HepG2 (cell line): ENCODE measurements at regions not wholly inside any gene's neighbourhood (a gene's known extent, or its start where the extent isn't known, plus 50 kb on each side); places are given as distances from the start of the nearest gene placed in this dataset.

ENCODE experiments used
- ATAC-seq: fragments of 200-7000 bp; cut with Tn5 transposase; 3 replicates; pipeline ENCODE4 v1.9.1; 2020; ENCODE audit warnings: mild to moderate bottlenecking, moderate library complexity
- BruUV-seq: library from RNA; stranded (reverse); fragments of 400-500 nt; replicated peaks from 2 replicates; lab custom pipeline; 2021; lab: Mats Ljungman, UMichigan
- CTCF ChIA-PET: fragments of 300-600 bp; formaldehyde crosslinking; extraction: SDS; loops from one replicate; lab custom pipeline; 2021; ENCODE audit warnings: low total read pairs, inconsistent platforms, low intra/inter-chr PET ratio; lab: Yijun Ruan, JAX
- POLR2A ChIA-PET: fragments of 350-600 bp; sonication (Branson Sonifier 250); formaldehyde crosslinking; loops from one replicate; lab custom pipeline; 2020; ENCODE audit warnings: antibody characterized with exemption, inconsistent platforms; lab: Yijun Ruan, JAX
- DNase-seq: peaks from one replicate; pipeline ENCODE4 v3.0.0-alpha.2; 2015; ENCODE audit warnings: low spot score
- FAIRE-seq: peaks from 3 replicates; lab custom pipeline; 2011; peaks lifted over from hg19 to GRCh38; lab: Jason Lieb, UNC
- H2AFZ ChIP-seq: one replicate; pipeline ENCODE4 v1.6.1; 2011; ENCODE audit warnings: low read length, inconsistent platforms
- H3K27ac ChIP-seq: fragments of 300-600 bp; 3 replicates; pipeline ENCODE4 v1.8.0; 2011; ENCODE audit warnings: mixed run types, mild to moderate bottlenecking, mixed read lengths, low read length, inconsistent platforms; ENCODE audit not compliant: insufficient read depth; ENCODE audit errors: extremely low read length
- H3K27me3 ChIP-seq, 2 experiments: fragments of 200-600 bp in 1 of 2; 2 replicates in 1 of 2; 3 replicates in 1 of 2; pipeline versions ENCODE4 v1.6.0 to v1.8.0; 2011; ENCODE audit warnings: low read length in 2 of 2, mild to moderate bottlenecking in 2 of 2, moderate library complexity in 2 of 2, inconsistent platforms in 1 of 2; ENCODE audit not compliant: insufficient read depth in 2 of 2, control insufficient read depth in 1 of 2
- H3K36me3 ChIP-seq, 2 experiments: fragments of 200-600 bp in 1 of 2; replicated peaks in 1 of 2; 2 replicates in 1 of 2; 3 replicates in 1 of 2; pipeline versions ENCODE4 v1.5.1 to v1.8.0; 2011; ENCODE audit warnings: low read length in 2 of 2, inconsistent platforms in 1 of 2; ENCODE audit not compliant: insufficient read depth in 2 of 2, control insufficient read depth in 1 of 2
- H3K4me1 ChIP-seq: 2 replicates; pipeline ENCODE4 v1.5.1; 2012; ENCODE audit warnings: low read length, inconsistent platforms; ENCODE audit not compliant: insufficient read depth
- H3K4me2 ChIP-seq: 2 replicates; pipeline ENCODE4 v1.6.0; 2011; ENCODE audit warnings: low read depth, low read length, inconsistent platforms
- H3K4me3 ChIP-seq, 3 experiments: fragments of 200-600 bp in 1 of 3; sonication (generic), shearing (Covaris generic) in 1 of 3; replicated peaks in 1 of 3; 2 replicates each; pipeline ENCODE4 v1.5.1; 2011 to 2016; ENCODE audit warnings: low read length in 3 of 3, inconsistent platforms in 2 of 3, low read depth in 2 of 3, mild to moderate bottlenecking in 2 of 3, control low read depth in 1 of 3, mixed read lengths in 1 of 3; ENCODE audit not compliant: insufficient read depth in 1 of 3
- H3K79me2 ChIP-seq: one replicate; pipeline ENCODE4 v1.6.1; 2011; ENCODE audit warnings: low read length, inconsistent platforms; ENCODE audit not compliant: insufficient read depth
- H3K9ac ChIP-seq: 2 replicates; pipeline ENCODE4 v1.6.0; 2011; ENCODE audit warnings: mild to moderate bottlenecking, low read depth, low read length, inconsistent platforms; ENCODE audit not compliant: insufficient read depth
- H3K9me3 ChIP-seq: 2 replicates; pipeline ENCODE4 v1.5.1; 2012; ENCODE audit warnings: mild to moderate bottlenecking, low read length
- H4K20me1 ChIP-seq: 2 replicates; pipeline ENCODE4 v1.6.0; 2011; ENCODE audit warnings: inconsistent platforms, mild to moderate bottlenecking, low read length, moderate library complexity; ENCODE audit not compliant: insufficient read depth
- BCL3 ChIP-seq: sonication (generic); formaldehyde crosslinking; IDR thresholded peaks from 2 replicates; pipeline ENCODE4 v1.5.1; 2020; ENCODE audit warnings: mild to moderate bottlenecking, missing genetic modification reagents, moderate library complexity
- CBX2 ChIP-seq, 2 experiments: fragments of 200-600 bp in 1 of 2; sonication (generic); formaldehyde crosslinking in 1 of 2; IDR thresholded peaks; 2 replicates each; pipeline versions ENCODE4 v1.7.0 to v1.8.1; 2018 to 2022; ENCODE audit warnings: low read depth in 2 of 2, low read length in 1 of 2, mild to moderate bottlenecking in 1 of 2, missing genetic modification reagents in 1 of 2
- GMEB2 ChIP-seq: IDR thresholded peaks from 2 replicates; pipeline ENCODE4 v1.6.1; 2016; ENCODE audit warnings: missing biosample characterization, missing genetic modification reagents, low read depth
- HOXA9 ChIP-seq: sonication (generic); formaldehyde crosslinking; IDR thresholded peaks from 2 replicates; pipeline ENCODE4 v1.8.1; 2022; ENCODE audit warnings: missing genetic modification reagents, mild to moderate bottlenecking, moderate library complexity, borderline replicate concordance
- NR0B2 ChIP-seq: sonication (generic); formaldehyde crosslinking; IDR thresholded peaks from 2 replicates; pipeline ENCODE4 v1.4.0; 2020; ENCODE audit warnings: mild to moderate bottlenecking, missing genetic modification reagents
- SALL1 ChIP-seq: sonication (generic); formaldehyde crosslinking; IDR thresholded peaks from 2 replicates; pipeline ENCODE4 v1.8.0; 2022; ENCODE audit warnings: mild to moderate bottlenecking, missing genetic modification reagents
- SRSF9 ChIP-seq: fragments of 200-400 bp; formaldehyde crosslinking; IDR thresholded peaks from 2 replicates; pipeline ENCODE4 v1.6.1; 2018; ENCODE audit warnings: borderline replicate concordance, mild to moderate bottlenecking, low read depth, low read length; ENCODE audit not compliant: insufficient read depth, poor library complexity, severe bottlenecking
- TP53 ChIP-seq: sonication (generic); formaldehyde crosslinking; conservative IDR thresholded peaks from 2 replicates; pipeline ENCODE4 v1.4.0; 2020; ENCODE audit warnings: missing genetic modification reagents
- ZNF704 ChIP-seq: sonication (generic); formaldehyde crosslinking; IDR thresholded peaks from 2 replicates; pipeline ENCODE4 v1.8.1; 2023; ENCODE audit warnings: mild to moderate bottlenecking, inconsistent platforms, moderate library complexity, missing genetic modification reagents, borderline replicate concordance
- ZNF780A ChIP-seq: sonication (generic); formaldehyde crosslinking; IDR thresholded peaks from 2 replicates; pipeline ENCODE4 v1.8.0; 2022; ENCODE audit warnings: mild to moderate bottlenecking, missing genetic modification reagents, moderate library complexity
- ZSCAN25 ChIP-seq: sonication (generic); formaldehyde crosslinking; IDR thresholded peaks from 2 replicates; pipeline ENCODE4 v1.8.0; 2022; ENCODE audit warnings: mild to moderate bottlenecking, missing genetic modification reagents
- ZSCAN31 ChIP-seq: sonication (generic); formaldehyde crosslinking; IDR thresholded peaks from 2 replicates; pipeline ENCODE4 v1.5.0; 2020; ENCODE audit warnings: low read depth, mild to moderate bottlenecking, missing genetic modification reagents
- WGBS: methylation state at CpG from one replicate; pipeline ENCODE4 v1.1.6; 2017; ENCODE audit warnings: low lambda C conversion rate; 5-methylcytosine and 5-hydroxymethylcytosine counted together
- in situ Hi-C: cut with HindIII; loops from 2 replicates; pipeline ENCODE4 v1.10.0; 2017; ENCODE audit warnings: low pct_unique_long_range_greater_than_20kb; ENCODE audit not compliant: extremely low pct_ligation_motif_present
- intact Hi-C: fragments of 100-400 bp; cut with micrococcal nuclease; formaldehyde crosslinking; loops from one replicate; pipeline ENCODE4 v1.10.0; 2022; ENCODE audit not compliant: unreplicated experiment

GRCh38 chr13:34066344-34066743, 248.4 kb downstream of the RFC3 start:
- Histone ChIP-seq H2AFZ (no peak overlapping the region), H3K79me2 (no peaks in the 10 kb centered on the region), H3K27me3 (no peaks in the 10 kb centered on the region), H3K27ac (no peak overlapping the region), H3K9ac (no peak overlapping the region), H3K36me3 (no peaks in the 10 kb centered on the region), H3K9me3 (no peaks in the 10 kb centered on the region), H3K4me1 (peaks cover 20% of the 10 kb centered on the region), H3K4me2 (no peak overlapping the region), H4K20me1 (no peaks in the 10 kb centered on the region), H3K4me3 (no peak overlapping the region)
- DNase-seq: no peak
- POLR2A ChIA-PET: no interaction called here
- no peak for TF ChIP-seq SALL1
- TF ChIP-seq GMEB2 (CRISPR knock-in tag): no peak
- TF ChIP-seq SRSF9: no peak
- TF ChIP-seq TP53 (CRISPR knock-in tag): no peak
- TF ChIP-seq ZSCAN25 (CRISPR knock-in tag): no peak
- no peak for TF ChIP-seq ZNF704 (CRISPR knock-in tag)
- no peak for TF ChIP-seq CBX2 (IDR thresholded peaks at IDR 0.05; ENCODE audit: low read depth, low read length)
- no peak for TF ChIP-seq CBX2 (CRISPR knock-in tag; IDR thresholded peaks at IDR 0.05; ENCODE audit: low read depth)
- TF ChIP-seq HOXA9: no peak
- no peak for TF ChIP-seq ZSCAN31 (CRISPR knock-in tag)
- TF ChIP-seq ZNF780A (CRISPR knock-in tag): no peak
- no peak for TF ChIP-seq NR0B2
- TF ChIP-seq BCL3 (CRISPR knock-in tag): no peak
- intact Hi-C loops: no loop called here
- BruUV-seq: no TSS peak
- CTCF ChIA-PET: no interaction called here
- no peak for FAIRE-seq
- 87% methylated on average over 1 of the region's 1 CpG for WGBS
- in situ Hi-C loops: no loop called here
- no peak for ATAC-seq
